ENCODE measurements at regions not wholly inside any gene's neighbourhood (a gene's known extent, or its start where the extent isn't known, plus 50 kb on each side); places are given as distances from the start of the nearest gene placed in this dataset.

GRCh38 chr5:176151281-176151680, 86.9 kb upstream of the SIMC1 start:
- H3K4me1 ChIP-seq = no peaks in the 10 kb centered on the region
- intact Hi-C loops (cut with DNase I) = no loop called here
- no peaks in the 10 kb centered on the region for H3K9me3 ChIP-seq
- TF ChIP-seq CTCF (IDR thresholded peaks at IDR 0.05) (no peak), POLR2A (IDR thresholded peaks at IDR 0.05) (no peak)
- H3K27ac ChIP-seq = no peak overlapping the region
- ATAC-seq (no peak), DNase-seq (no peak)
- no peak overlapping the region for H3K4me3 ChIP-seq
- 82 to 85% methylated on average over 9 of the region's 9 CpGs for WGBS, 2 donors
- no peaks in the 10 kb centered on the region for H3K27me3 ChIP-seq
- H3K36me3 ChIP-seq (replicated peaks in 1 of 2; ENCODE audit: insufficient read depth in 1 of 2, low read depth in 2 of 2) = no peaks in the 10 kb centered on the region

GRCh38 chr5:176152191-176152929, 85.9 kb upstream of the SIMC1 start:
- intact Hi-C loops (cut with DNase I) = no loop called here
- Histone ChIP-seq H3K27ac (no peak overlapping the region), H3K4me3 (no peak overlapping the region), H3K36me3 (replicated peaks in 1 of 2; ENCODE audit: insufficient read depth in 1 of 2, low read depth in 2 of 2) (no peaks in the 10 kb centered on the region), H3K9me3 (no peaks in the 10 kb centered on the region), H3K4me1 (no peaks in the 10 kb centered on the region), H3K27me3 (no peaks in the 10 kb centered on the region)
- DNase-seq = no peak
- 53 to 67% methylated on average over 13 of the region's 13 CpGs for WGBS, 2 donors
- no peak for ATAC-seq
- no peak for TF ChIP-seq POLR2A (IDR thresholded peaks at IDR 0.05)
- TF ChIP-seq CTCF (IDR thresholded peaks at IDR 0.05) = no peak

GRCh38 chr5:176152930-176153311, 85.3 kb upstream of the SIMC1 start:
- Histone ChIP-seq H3K27me3 (no peaks in the 10 kb centered on the region), H3K4me3 (no peak overlapping the region), H3K9me3 (no peaks in the 10 kb centered on the region), H3K36me3 (replicated peaks in 1 of 2; ENCODE audit: insufficient read depth in 1 of 2, low read depth in 2 of 2) (no peaks in the 10 kb centered on the region), H3K4me1 (no peaks in the 10 kb centered on the region), H3K27ac (no peak overlapping the region)
- WGBS, 2 donors = 78 to 80% methylated on average over 3 of the region's 3 CpGs
- DNase-seq (no peak), ATAC-seq (no peak)
- TF ChIP-seq POLR2A (IDR thresholded peaks at IDR 0.05) = no peak
- no peak for TF ChIP-seq CTCF (IDR thresholded peaks at IDR 0.05)
- intact Hi-C loops (cut with DNase I) = no loop called here

GRCh38 chr5:176153741-176154140, 84.5 kb upstream of the SIMC1 start:
- no peaks in the 10 kb centered on the region for H3K27me3 ChIP-seq
- H3K27ac ChIP-seq = no peak overlapping the region
- intact Hi-C loops (cut with DNase I) = no loop called here
- no peak for TF ChIP-seq CTCF (IDR thresholded peaks at IDR 0.05)
- TF ChIP-seq POLR2A (IDR thresholded peaks at IDR 0.05) = no peak
- 59 to 73% methylated on average over 4 to 10 of the region's 10 CpGs for WGBS, 2 donors
- H3K36me3 ChIP-seq (replicated peaks in 1 of 2; ENCODE audit: insufficient read depth in 1 of 2, low read depth in 2 of 2) = no peaks in the 10 kb centered on the region
- H3K4me3 ChIP-seq = no peak overlapping the region
- no peaks in the 10 kb centered on the region for H3K9me3 ChIP-seq
- DNase-seq = no peak
- H3K4me1 ChIP-seq = no peaks in the 10 kb centered on the region
- ATAC-seq = no peak

- WGBS, 2 donors = 89 to 94% methylated on average over 7 to 11 of the region's 11 CpGs
- Histone ChIP-seq H3K9me3 (no peaks in the 10 kb centered on the region), H3K4me1 (no peaks in the 10 kb centered on the region), H3K27ac (no peak overlapping the region), H3K4me3 (no peak overlapping the region), H3K36me3 (replicated peaks in 1 of 2; ENCODE audit: insufficient read depth in 1 of 2, low read depth in 2 of 2) (no peaks in the 10 kb centered on the region), H3K27me3 (no peaks in the 10 kb centered on the region)
- ATAC-seq (no peak), DNase-seq (no peak)
- TF ChIP-seq POLR2A (IDR thresholded peaks at IDR 0.05) (no peak), CTCF (IDR thresholded peaks at IDR 0.05) (no peak)
- intact Hi-C loops (cut with DNase I) = no loop called here
These were observed 83.4 kb upstream of the SIMC1 start for GRCh38 chr5:176154821-176155220.

Measured in body of pancreas (tissue), 4 donors.